ENCODE measurements at regions not wholly inside any gene's neighbourhood (a gene's known extent, or its start where the extent isn't known, plus 50 kb on each side); places are given as distances from the start of the nearest gene placed in this dataset.

DNA sequence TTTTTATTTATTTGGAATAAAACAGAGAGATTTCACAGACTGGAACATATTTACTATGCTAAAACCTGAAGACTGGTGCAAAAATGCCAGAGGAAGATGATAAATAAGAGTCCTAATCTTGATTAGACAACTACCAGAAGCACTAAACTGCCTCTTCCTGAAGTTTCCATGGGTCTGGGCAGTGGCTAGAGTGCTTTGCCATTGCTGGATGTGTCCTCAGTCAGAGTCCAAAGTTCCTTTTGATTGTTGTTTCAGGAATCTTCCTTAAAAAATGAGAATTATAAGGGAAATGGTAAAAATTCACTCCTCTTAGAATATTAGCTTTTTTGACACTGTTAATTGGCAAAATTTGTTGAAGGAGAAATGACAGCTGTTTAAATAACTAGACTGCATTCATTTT, 86.3 kb upstream of the AHR start:
- peaks cover 12% of the 10 kb centered on the region for H3K9me3 Mint-ChIP-seq
- no peak overlapping the region for H3K27ac Mint-ChIP-seq
- H3K36me3 Mint-ChIP-seq (ENCODE audit: low read depth), result peaks cover 2% of the 10 kb centered on the region
- no peaks in the 10 kb centered on the region for H3K27me3 Mint-ChIP-seq (ENCODE audit: low read depth)
- H3K4me3 Mint-ChIP-seq, result no peak overlapping the region
- H3K4me1 Mint-ChIP-seq (ENCODE audit: low read depth), result no peaks in the 10 kb centered on the region

DNA sequence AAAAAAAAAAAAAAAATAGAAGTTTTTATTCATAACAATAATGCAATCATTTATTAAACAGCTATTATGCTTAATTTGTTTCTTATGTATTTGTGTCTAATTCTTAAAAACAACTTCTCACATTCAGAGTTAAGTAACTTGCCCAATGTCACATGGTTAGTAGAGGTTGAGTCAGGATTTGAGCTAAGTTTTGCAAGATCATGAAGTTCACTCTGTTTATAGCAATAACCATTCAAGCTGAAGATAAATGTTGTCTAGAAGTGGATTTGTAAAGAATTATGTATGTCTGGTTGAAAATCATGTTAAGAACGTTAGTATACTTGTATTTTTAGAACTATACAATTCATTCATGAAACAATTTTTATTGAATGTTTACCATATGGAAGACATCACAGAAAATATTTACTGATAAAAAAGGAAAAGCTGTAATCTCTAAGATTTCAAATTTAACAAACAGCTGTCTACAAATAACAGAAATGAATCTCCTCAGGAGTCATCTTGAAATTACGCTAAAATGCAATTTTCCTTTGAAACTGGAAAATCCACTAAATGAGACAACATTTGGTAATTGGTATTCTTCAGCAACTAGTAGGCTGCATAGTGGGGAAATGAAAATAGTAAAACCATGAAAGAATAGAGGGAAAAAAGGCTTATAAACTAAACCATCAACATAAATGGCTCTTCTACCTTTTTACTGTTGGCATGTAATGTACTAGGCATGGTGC, 70.5 kb upstream of the AHR start:
- Mint-ChIP-seq H3K27me3 (ENCODE audit: low read depth) (no peaks in the 10 kb centered on the region), H3K4me3 (no peak overlapping the region), H3K36me3 (ENCODE audit: low read depth) (peaks cover 4% of the 10 kb centered on the region), H3K27ac (no peak overlapping the region), H3K4me1 (ENCODE audit: low read depth) (peaks cover 3% of the 10 kb centered on the region), H3K9me3 (peaks cover 6% of the 10 kb centered on the region)

DNA sequence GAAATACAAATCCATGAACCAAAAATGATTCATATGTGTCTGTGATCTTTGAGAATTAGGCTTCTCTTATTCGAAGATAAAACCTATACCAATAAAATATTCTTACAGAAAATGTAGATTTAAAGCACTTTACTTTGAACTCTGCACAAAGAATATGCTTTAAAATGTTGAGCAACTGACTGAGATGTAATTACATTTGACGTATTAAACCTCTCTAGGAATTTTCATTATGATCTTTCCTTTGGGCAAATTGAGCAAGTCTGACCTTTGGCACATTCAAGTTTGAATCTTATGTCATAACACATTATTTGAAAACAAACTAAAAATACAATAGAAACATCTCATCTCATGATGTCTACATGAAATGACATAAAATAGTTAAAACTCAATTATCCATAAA, 69.2 kb upstream of the AHR start:
- Mint-ChIP-seq H3K4me1 (ENCODE audit: low read depth) (peaks cover 13% of the 10 kb centered on the region), H3K27ac (no peak overlapping the region), H3K27me3 (ENCODE audit: low read depth) (no peaks in the 10 kb centered on the region), H3K4me3 (no peak overlapping the region), H3K36me3 (ENCODE audit: low read depth) (peaks cover 4% of the 10 kb centered on the region), H3K9me3 (peaks cover 6% of the 10 kb centered on the region)

DNA sequence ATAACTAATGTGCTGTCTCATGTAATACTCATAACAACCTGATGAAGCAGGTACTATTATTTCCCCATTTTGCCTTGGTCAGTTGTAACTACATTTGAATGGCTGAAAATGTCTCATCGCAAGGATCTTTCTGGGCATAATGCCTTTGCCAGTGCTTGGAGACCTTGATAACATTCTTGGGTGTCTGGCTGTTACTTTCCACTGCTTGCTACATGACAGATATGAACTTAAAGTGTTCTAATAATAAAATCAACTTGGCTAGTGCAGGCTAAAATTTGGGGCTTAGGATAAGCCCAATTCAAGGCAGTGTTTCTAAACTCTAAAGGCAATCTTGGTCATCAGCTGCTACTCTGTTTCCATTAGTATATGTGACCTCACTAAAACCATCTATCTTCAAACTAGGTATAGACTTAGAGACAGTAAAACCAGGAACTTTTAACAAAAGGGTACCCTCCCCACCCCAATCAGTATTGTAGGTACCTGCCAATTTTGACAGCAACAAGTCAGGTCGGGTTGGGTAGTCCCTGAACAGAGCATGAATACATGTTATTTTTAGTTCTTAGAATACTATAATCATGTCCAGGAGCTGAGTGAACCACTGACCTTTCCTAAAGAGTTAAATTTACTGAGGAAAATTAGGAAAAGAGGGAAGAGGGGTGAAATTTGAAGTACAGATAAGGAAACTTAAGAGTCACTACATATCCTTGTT, 68.2 kb upstream of the AHR start:
- no peak overlapping the region for H3K4me3 Mint-ChIP-seq
- peaks cover 4% of the 10 kb centered on the region for H3K36me3 Mint-ChIP-seq (ENCODE audit: low read depth)
- no peak overlapping the region for H3K27ac Mint-ChIP-seq
- peaks cover 20% of the 10 kb centered on the region for H3K4me1 Mint-ChIP-seq (ENCODE audit: low read depth)
- no peaks in the 10 kb centered on the region for H3K27me3 Mint-ChIP-seq (ENCODE audit: low read depth)
- peaks cover 2% of the 10 kb centered on the region for H3K9me3 Mint-ChIP-seq

DNA sequence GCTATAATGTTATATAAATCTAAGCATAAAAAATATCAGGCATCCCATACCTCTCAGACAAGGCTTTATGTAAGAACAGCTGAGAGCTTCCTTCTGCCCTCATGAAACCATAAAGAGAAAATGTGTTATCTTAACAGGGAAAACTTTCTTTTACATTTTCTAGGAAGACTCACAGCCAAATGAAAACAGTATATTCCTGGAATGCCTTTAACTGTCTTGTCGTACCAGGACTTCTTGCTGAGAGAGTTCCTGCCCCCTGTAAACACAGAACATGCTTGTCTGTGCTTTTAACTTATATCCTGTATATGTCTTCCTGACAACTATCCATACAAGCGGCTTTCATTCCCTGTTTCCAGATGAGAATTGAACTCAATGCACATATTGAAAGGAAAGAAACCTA, 64.8 kb upstream of the AHR start:
- H3K27me3 Mint-ChIP-seq (ENCODE audit: low read depth), result peaks cover 8% of the 10 kb centered on the region
- peaks cover 18% of the 10 kb centered on the region for H3K36me3 Mint-ChIP-seq (ENCODE audit: low read depth)
- peak overlapping the region; percentile 99 for H3K27ac Mint-ChIP-seq
- H3K4me1 Mint-ChIP-seq (ENCODE audit: low read depth), result peaks cover 27% of the 10 kb centered on the region
- peaks cover 15% of the 10 kb centered on the region for H3K9me3 Mint-ChIP-seq
- H3K4me3 Mint-ChIP-seq, result peak overlapping the region; percentile 82

DNA sequence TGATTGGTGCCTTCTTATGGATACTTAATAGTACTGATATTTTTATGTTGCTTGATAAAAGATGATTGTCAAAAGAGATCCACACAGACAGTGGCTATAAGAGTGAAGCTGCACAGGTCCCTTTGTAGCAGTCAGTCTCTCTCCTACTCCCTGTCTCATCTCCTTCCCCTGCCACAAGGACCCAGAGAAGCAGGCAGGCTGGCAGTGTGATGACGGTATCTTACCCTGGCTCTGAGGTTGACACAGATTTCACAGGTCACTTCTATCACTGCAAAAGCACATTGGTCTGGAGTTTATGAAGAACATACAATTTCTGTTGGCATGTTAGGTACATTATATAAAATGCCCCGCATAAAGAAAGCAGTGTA, 64.4 kb upstream of the AHR start:
- Mint-ChIP-seq H3K9me3 (peaks cover 15% of the 10 kb centered on the region), H3K4me1 (ENCODE audit: low read depth) (peaks cover 27% of the 10 kb centered on the region), H3K36me3 (ENCODE audit: low read depth) (peaks cover 18% of the 10 kb centered on the region), H3K27ac (peak overlapping the region; percentile 99), H3K4me3 (peak overlapping the region; percentile 82), H3K27me3 (ENCODE audit: low read depth) (peaks cover 8% of the 10 kb centered on the region)

DNA sequence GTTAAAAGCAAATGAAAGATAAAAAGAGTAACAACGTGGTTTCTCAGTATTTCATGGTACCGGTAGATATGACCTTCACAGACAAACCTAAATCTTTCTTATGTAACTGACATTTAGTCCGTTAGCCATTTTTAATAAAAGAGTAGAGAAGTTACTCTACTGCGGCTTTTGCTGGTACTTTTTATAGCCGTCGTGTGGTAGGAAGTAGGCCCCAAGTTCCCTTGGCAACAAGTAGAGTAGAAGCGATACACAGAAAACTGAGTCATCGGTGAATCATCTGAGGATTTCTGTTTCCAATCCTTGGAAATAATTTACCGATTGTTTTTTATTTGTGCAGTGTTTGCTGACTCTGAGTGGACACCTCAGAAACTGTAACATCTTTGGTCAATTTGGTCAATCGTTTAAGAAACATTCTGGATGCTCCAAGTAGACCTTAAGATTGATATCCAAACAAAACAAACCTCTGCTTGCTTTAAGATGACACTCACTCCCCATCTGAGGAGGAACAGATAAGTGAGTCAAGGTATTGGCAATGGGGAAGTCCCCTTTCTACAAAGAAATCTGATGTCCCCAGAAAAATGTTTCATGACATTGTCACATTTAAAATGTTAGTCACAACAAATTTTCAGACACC, 63.9 kb upstream of the AHR start:
- H3K4me1 Mint-ChIP-seq (ENCODE audit: low read depth), result peaks cover 27% of the 10 kb centered on the region
- peaks cover 8% of the 10 kb centered on the region for H3K27me3 Mint-ChIP-seq (ENCODE audit: low read depth)
- peak overlapping the region; percentile 99 for H3K27ac Mint-ChIP-seq
- peak overlapping the region; percentile 82 for H3K4me3 Mint-ChIP-seq
- H3K36me3 Mint-ChIP-seq (ENCODE audit: low read depth), result peaks cover 17% of the 10 kb centered on the region
- peaks cover 15% of the 10 kb centered on the region for H3K9me3 Mint-ChIP-seq

DNA sequence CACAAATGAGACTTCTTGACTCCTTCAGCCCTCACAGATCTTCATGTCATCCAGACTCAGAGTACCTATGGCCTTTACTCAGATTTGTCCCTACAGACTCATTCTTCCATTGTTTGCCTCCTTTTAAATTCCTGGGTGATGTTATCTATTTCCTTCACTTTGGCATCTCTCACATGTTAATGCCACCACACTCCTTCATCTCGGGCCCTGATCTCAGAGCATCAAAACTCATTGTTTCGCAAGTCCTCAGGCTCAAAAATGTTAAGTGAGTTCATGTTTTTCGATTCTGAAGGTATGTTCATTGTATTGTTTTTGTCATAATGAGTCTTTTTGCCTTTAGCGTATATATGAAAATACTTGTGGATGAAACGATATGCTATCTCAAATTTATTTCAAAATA, 62.3 kb upstream of the AHR start:
- peaks cover 15% of the 10 kb centered on the region for H3K9me3 Mint-ChIP-seq
- peaks cover 27% of the 10 kb centered on the region for H3K4me1 Mint-ChIP-seq (ENCODE audit: low read depth)
- H3K4me3 Mint-ChIP-seq, result peak overlapping the region; percentile 21

DNA sequence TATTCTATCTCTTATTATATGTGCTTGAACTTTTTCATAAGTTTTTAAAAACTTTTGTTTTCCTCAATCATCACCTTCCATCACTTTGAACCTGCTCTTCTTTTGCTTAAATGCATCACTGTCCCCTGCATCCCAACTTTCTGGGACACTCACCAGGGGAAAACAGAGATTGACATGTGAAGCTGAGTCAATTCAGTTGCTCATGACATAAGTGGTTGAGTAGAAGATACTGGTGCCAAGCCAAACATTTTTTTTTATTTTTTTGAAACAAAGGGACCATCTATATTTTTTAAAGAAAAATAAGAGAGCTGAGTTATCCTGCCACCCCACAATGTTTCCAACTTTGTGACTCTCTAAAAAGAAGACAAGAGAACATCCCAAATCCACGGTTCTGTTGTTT, 61.8 kb upstream of the AHR start:
- peaks cover 27% of the 10 kb centered on the region for H3K4me1 Mint-ChIP-seq (ENCODE audit: low read depth)
- peaks cover 8% of the 10 kb centered on the region for H3K27me3 Mint-ChIP-seq (ENCODE audit: low read depth)
- peaks cover 15% of the 10 kb centered on the region for H3K9me3 Mint-ChIP-seq
- H3K4me3 Mint-ChIP-seq, result no peak overlapping the region
- no peak overlapping the region for H3K27ac Mint-ChIP-seq
- peaks cover 14% of the 10 kb centered on the region for H3K36me3 Mint-ChIP-seq (ENCODE audit: low read depth)

More for the DNA sequence above, 62.3 kb upstream of the AHR start:
- Mint-ChIP-seq H3K27ac (no peak overlapping the region), H3K27me3 (ENCODE audit: low read depth) (peaks cover 8% of the 10 kb centered on the region), H3K36me3 (ENCODE audit: low read depth) (peaks cover 16% of the 10 kb centered on the region)

DNA sequence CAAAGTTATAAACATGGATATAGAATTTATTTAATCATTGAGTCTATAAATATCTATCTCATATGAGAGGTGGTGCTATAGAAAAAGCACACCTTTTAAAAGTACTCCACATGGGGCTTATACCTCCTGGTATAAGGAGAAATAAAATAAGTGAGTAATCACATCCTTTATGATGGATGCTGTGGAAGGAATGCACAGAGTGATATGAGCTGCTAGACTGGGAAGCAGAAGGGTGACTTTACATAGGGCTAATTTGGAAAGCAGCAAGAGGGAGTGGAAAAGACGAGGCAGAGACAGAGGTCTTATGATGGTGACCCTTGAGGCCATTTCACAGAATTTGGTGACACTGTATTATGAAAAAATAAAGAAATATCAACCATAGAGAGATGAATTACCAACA, 59.4 kb upstream of the AHR start:
- H3K4me3 Mint-ChIP-seq, result no peak overlapping the region
- no peak overlapping the region for H3K27ac Mint-ChIP-seq
- H3K9me3 Mint-ChIP-seq, result peaks cover 15% of the 10 kb centered on the region
- H3K4me1 Mint-ChIP-seq (ENCODE audit: low read depth), result peaks cover 16% of the 10 kb centered on the region
- peaks cover 14% of the 10 kb centered on the region for H3K36me3 Mint-ChIP-seq (ENCODE audit: low read depth)
- H3K27me3 Mint-ChIP-seq (ENCODE audit: low read depth), result peaks cover 8% of the 10 kb centered on the region

DNA sequence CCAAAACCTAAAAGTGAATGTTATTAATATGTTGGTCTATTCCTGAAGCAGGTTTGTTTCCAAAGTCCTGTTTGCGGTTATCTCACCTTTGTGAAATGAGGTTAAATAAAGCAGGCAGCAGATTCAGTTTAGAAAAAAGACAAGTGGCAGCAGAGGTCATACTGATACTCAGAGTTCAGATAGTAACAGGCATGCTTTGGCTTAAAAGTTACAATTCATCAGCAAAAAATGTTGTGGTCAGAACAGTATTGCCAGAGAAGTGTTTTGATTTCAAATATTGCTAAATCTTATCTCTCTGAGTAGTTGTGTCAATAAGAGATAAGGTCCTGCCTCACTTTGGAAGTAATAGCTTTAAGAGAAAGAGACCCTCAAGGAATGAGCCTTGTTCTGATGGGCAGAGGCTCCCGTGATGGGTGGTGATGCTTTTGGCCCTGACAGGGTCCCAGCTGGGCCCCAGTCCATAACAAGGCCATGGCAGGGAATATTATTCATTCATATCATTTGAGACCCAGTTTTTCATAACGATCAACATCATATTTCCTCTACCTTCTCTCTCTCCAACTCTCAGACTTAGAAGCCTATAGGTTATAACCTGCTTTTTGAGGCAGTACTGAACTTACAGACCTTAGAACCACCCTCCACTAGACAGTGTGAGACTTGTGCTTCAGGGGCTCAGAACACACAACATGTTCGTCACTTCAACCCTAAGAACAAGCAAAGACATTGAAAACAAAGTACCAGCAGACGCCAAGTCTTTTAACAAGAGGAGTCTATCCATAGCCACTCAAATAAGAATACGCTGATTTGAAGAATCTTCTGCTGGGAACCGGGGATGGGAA, 58.5 kb upstream of the AHR start:
- Mint-ChIP-seq H3K4me3 (no peak overlapping the region), H3K36me3 (ENCODE audit: low read depth) (peaks cover 14% of the 10 kb centered on the region), H3K27me3 (ENCODE audit: low read depth) (peaks cover 8% of the 10 kb centered on the region), H3K9me3 (peaks cover 15% of the 10 kb centered on the region), H3K4me1 (ENCODE audit: low read depth) (peaks cover 10% of the 10 kb centered on the region), H3K27ac (no peak overlapping the region)

DNA sequence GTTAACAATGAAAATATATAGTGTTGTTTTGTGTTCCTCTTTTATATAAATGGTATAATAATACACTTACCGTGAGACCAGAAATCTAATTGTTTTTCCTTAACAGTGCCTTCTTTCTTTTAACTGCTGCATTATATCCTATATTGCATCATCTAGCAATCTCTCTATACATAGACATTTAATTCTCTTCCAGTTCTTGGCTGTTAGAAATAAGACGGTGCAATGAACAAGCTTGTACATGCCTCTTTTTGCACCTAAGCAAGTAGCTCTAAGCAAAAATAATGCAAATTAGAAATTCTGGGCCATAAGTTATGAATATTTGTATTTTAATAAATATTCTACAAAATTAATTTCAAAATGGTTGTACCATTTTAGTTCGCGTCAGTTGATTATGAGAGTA, 55.9 kb upstream of the AHR start:
- Mint-ChIP-seq H3K27me3 (ENCODE audit: low read depth) (peaks cover 4% of the 10 kb centered on the region), H3K36me3 (ENCODE audit: low read depth) (peaks cover 3% of the 10 kb centered on the region), H3K4me3 (no peak overlapping the region), H3K27ac (no peak overlapping the region), H3K9me3 (peaks cover 4% of the 10 kb centered on the region), H3K4me1 (ENCODE audit: low read depth) (no peaks in the 10 kb centered on the region)

DNA sequence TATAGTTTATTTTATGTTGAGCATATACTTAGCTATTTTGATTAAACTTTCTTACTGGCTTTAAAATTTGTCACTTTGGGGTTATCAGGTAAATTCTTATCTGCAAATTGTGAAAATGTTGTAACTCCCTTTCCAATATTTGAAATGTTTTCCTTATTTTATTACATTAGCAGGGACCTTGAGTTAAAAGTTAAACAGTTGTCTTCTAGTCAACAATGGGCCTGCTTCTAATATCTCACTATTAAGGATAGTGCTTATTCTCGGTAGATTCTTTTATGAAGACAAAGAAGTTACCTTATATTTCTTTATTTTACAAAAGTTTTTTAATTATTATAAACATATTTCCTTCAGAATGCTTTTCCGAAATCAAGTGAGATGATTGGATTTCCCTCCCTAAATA, 53.7 kb upstream of the AHR start:
- no peaks in the 10 kb centered on the region for H3K27me3 Mint-ChIP-seq (ENCODE audit: low read depth)
- no peak overlapping the region for H3K27ac Mint-ChIP-seq
- no peaks in the 10 kb centered on the region for H3K36me3 Mint-ChIP-seq (ENCODE audit: low read depth)
- no peaks in the 10 kb centered on the region for H3K4me1 Mint-ChIP-seq (ENCODE audit: low read depth)
- H3K9me3 Mint-ChIP-seq, result no peaks in the 10 kb centered on the region
- H3K4me3 Mint-ChIP-seq, result no peak overlapping the region

DNA sequence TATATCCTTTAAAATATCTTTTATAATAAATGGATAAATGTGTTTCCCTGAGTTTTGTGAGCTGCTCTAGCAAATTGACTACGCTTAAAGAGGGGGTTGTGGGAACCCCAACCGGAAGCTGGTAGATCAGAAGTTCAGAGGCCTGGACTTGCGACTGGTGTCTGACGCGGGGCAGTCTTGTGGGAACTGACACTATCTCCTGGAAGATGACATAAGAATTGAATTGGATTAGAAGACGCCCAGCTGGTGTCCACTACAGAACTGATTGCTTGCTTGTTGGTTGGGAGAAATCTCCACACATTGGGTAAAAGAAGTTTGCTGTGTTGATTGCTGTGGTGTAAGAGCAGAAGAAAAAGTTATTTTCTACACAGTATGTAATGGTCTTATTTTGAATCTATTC, 51.1 kb upstream of the AHR start:
- no peaks in the 10 kb centered on the region for H3K27me3 Mint-ChIP-seq (ENCODE audit: low read depth)
- H3K27ac Mint-ChIP-seq, result no peak overlapping the region
- no peaks in the 10 kb centered on the region for H3K36me3 Mint-ChIP-seq (ENCODE audit: low read depth)
- H3K4me3 Mint-ChIP-seq, result no peak overlapping the region
- H3K9me3 Mint-ChIP-seq, result peaks cover 9% of the 10 kb centered on the region
- no peaks in the 10 kb centered on the region for H3K4me1 Mint-ChIP-seq (ENCODE audit: low read depth)

Data from T-helper 1 cell treated with Interleukin-12 subunit alpha and Interleukin-12 subunit beta and Interleukin-4 antibody, amounts not matched to agents 30 μg/mL and 1 μg/mL, for 36 hours (primary cell).